Coronary artery (tissue), 2 donors: ENCODE measurements at regions not wholly inside any gene's neighbourhood (a gene's known extent, or its start where the extent isn't known, plus 50 kb on each side); places are given as distances from the start of the nearest gene placed in this dataset.
A peak's percentile ranks its signal among the peaks of the same experiment; 100 is the strongest.

ENCODE experiments used
- DNase-seq: peaks from one replicate; pipeline ENCODE4 v3.0.0-alpha.2; 2017; ENCODE audit warnings: low spot score
- H3K27ac ChIP-seq, 2 donors: fragments of 200-600 bp; sonication (generic); one replicate each; pipeline ENCODE4 v1.5.1; 2016 to 2019
- H3K4me3 ChIP-seq: fragments of 200-600 bp; sonication (generic); 2 replicates; pipeline ENCODE4 v1.5.1; 2016; ENCODE audit warnings: mild to moderate bottlenecking, moderate library complexity
- CTCF ChIP-seq: fragments of 200-600 bp; sonication (generic); IDR thresholded peaks from one replicate; pipeline ENCODE4 v1.5.1; 2019; ENCODE audit warnings: antibody characterized with exemption

GRCh38 chr1:238469146-238469631, 578.5 kb upstream of the ZP4 start:
- peak overlapping the region; percentile 38 for H3K4me3 ChIP-seq
- H3K27ac ChIP-seq = no peak overlapping the region
- no peak for DNase-seq
- no peak for TF ChIP-seq CTCF

- TF ChIP-seq CTCF = no peak
- Histone ChIP-seq H3K27ac (no peak overlapping the region), H3K4me3 (no peak overlapping the region)
- DNase-seq = no peak
These were observed 577.3 kb upstream of the ZP4 start for GRCh38 chr1:238468068-238468467.

GRCh38 chr1:238466459-238466858, 575.7 kb upstream of the ZP4 start:
- Histone ChIP-seq H3K27ac (no peak overlapping the region), H3K4me3 (no peak overlapping the region)
- DNase-seq = no peak
- TF ChIP-seq CTCF = no peak

GRCh38 chr1:238465449-238465848, 574.7 kb upstream of the ZP4 start:
- Histone ChIP-seq H3K4me3 (no peak overlapping the region), H3K27ac (no peak overlapping the region)
- no peak for TF ChIP-seq CTCF
- no peak for DNase-seq

- DNase-seq = no peak
- Histone ChIP-seq H3K4me3 (no peak overlapping the region), H3K27ac (no peak overlapping the region)
- TF ChIP-seq CTCF = no peak
These were observed 568.2 kb upstream of the ZP4 start for GRCh38 chr1:238458899-238459298.

GRCh38 chr1:238457610-238458009, 566.9 kb upstream of the ZP4 start:
- no peak overlapping the region for H3K4me3 ChIP-seq
- no peak for DNase-seq
- no peak overlapping the region for H3K27ac ChIP-seq
- no peak for TF ChIP-seq CTCF

- no peak overlapping the region for H3K4me3 ChIP-seq
- no peak overlapping the region for H3K27ac ChIP-seq
- TF ChIP-seq CTCF = no peak
- no peak for DNase-seq
These were observed 561.1 kb upstream of the ZP4 start for GRCh38 chr1:238451781-238452310.
